H9 (cell line): ENCODE measurements at regions not wholly inside any gene's neighbourhood (a gene's known extent, or its start where the extent isn't known, plus 50 kb on each side); places are given as distances from the start of the nearest gene placed in this dataset.

Experiments used
- DNase-seq: peaks from one replicate; pipeline ENCODE4 v3.0.0-alpha.2; 2017
- H2AFZ ChIP-seq: one replicate; pipeline ENCODE4 v1.6.1; 2013; ENCODE audit warnings: mild to moderate bottlenecking, low read length, control low read depth, moderate library complexity
- H2AK5ac ChIP-seq: 2 replicates; pipeline ENCODE4 v1.6.1; 2013; ENCODE audit warnings: low read length, control low read depth, mixed read lengths; ENCODE audit not compliant: insufficient read length
- H2BK120ac ChIP-seq: one replicate; pipeline ENCODE4 v1.6.1; 2013; ENCODE audit warnings: low read depth, mild to moderate bottlenecking, low read length, control low read depth, inconsistent platforms; ENCODE audit not compliant: poor library complexity, severe bottlenecking
- H2BK12ac ChIP-seq: 2 replicates; pipeline ENCODE4 v1.6.1; 2013; ENCODE audit warnings: low read length, control low read depth, mixed read lengths, low read depth; ENCODE audit not compliant: insufficient read length
- H2BK15ac ChIP-seq: 2 replicates; pipeline ENCODE4 v1.6.1; 2013; ENCODE audit warnings: low read depth, low read length, control low read depth
- H2BK20ac ChIP-seq: one replicate; pipeline ENCODE4 v1.6.1; 2013; ENCODE audit warnings: low read depth, mild to moderate bottlenecking, low read length, control low read depth, inconsistent platforms; ENCODE audit not compliant: poor library complexity, severe bottlenecking
- H2BK5ac ChIP-seq: 2 replicates; pipeline ENCODE4 v1.6.1; 2013; ENCODE audit warnings: low read length, control low read depth, mixed read lengths; ENCODE audit not compliant: insufficient read length
- H3K14ac ChIP-seq: 2 replicates; pipeline ENCODE4 v1.6.1; 2013; ENCODE audit warnings: low read length, control low read depth; ENCODE audit not compliant: insufficient read depth
- H3K18ac ChIP-seq: 2 replicates; pipeline ENCODE4 v1.6.1; 2013; ENCODE audit warnings: low read depth, mild to moderate bottlenecking, mixed read lengths, low read length, control low read depth; ENCODE audit not compliant: insufficient read length
- H3K23ac ChIP-seq: 2 replicates; pipeline ENCODE4 v1.6.1; 2013; ENCODE audit warnings: low read length, control low read depth, mixed read lengths, low read depth; ENCODE audit not compliant: insufficient read length
- H3K23me2 ChIP-seq: 2 replicates; pipeline ENCODE4 v1.6.1; 2013; ENCODE audit warnings: low read depth, mild to moderate bottlenecking, mixed read lengths, low read length, control low read depth; ENCODE audit not compliant: insufficient read length, poor library complexity, severe bottlenecking
- H3K27ac ChIP-seq: 2 replicates; pipeline ENCODE4 v1.5.1; 2013; ENCODE audit warnings: low read length, control low read depth, mixed read lengths, low read depth; ENCODE audit not compliant: insufficient read length
- H3K27me3 ChIP-seq: 2 replicates; pipeline ENCODE4 v1.6.1; 2013; ENCODE audit warnings: low read length, control low read depth, inconsistent platforms; ENCODE audit not compliant: insufficient read depth
- H3K4ac ChIP-seq: 2 replicates; pipeline ENCODE4 v1.6.1; 2013; ENCODE audit warnings: low read depth, mild to moderate bottlenecking, control low read depth, inconsistent platforms, low read length, moderate library complexity
- H3K4me1 ChIP-seq: 2 replicates; pipeline ENCODE4 v1.6.1; 2013; ENCODE audit warnings: low read length, control low read depth, inconsistent platforms; ENCODE audit not compliant: insufficient read depth
- H3K4me2 ChIP-seq: 2 replicates; pipeline ENCODE4 v1.6.1; 2013; ENCODE audit warnings: low read length, control low read depth, mixed read lengths; ENCODE audit not compliant: insufficient read length, insufficient read depth
- H3K56ac ChIP-seq: 2 replicates; pipeline ENCODE4 v1.6.1; 2013; ENCODE audit warnings: low read depth, mild to moderate bottlenecking, mixed read lengths, low read length, control low read depth; ENCODE audit not compliant: insufficient read length
- H3K79me1 ChIP-seq: 2 replicates; pipeline ENCODE4 v1.6.1; 2013; ENCODE audit warnings: low read depth, mild to moderate bottlenecking, moderate library complexity, low read length, control low read depth, inconsistent platforms; ENCODE audit not compliant: insufficient read depth, poor library complexity, severe bottlenecking
- H3K79me2 ChIP-seq: 2 replicates; pipeline ENCODE4 v1.6.1; 2013; ENCODE audit warnings: low read length, control low read depth, inconsistent platforms; ENCODE audit not compliant: insufficient read depth
- H3K9ac ChIP-seq: 2 replicates; pipeline ENCODE4 v1.6.1; 2013; ENCODE audit warnings: low read length, control low read depth, mixed read lengths; ENCODE audit not compliant: insufficient read length; ENCODE audit errors: extremely low read depth
- H3K9me3 ChIP-seq: one replicate; pipeline ENCODE4 v1.6.1; 2013; ENCODE audit warnings: low read depth, low read length, inconsistent platforms; ENCODE audit not compliant: control insufficient read depth
- H3T11ph ChIP-seq: one replicate; pipeline ENCODE4 v1.6.1; 2013; ENCODE audit warnings: mild to moderate bottlenecking, low read length, control low read depth, inconsistent platforms
- H4K20me1 ChIP-seq: one replicate; pipeline ENCODE4 v1.6.1; 2013; ENCODE audit not compliant: control insufficient read depth, insufficient read length, insufficient read depth
- H4K5ac ChIP-seq: 2 replicates; pipeline ENCODE4 v1.6.1; 2013; ENCODE audit warnings: low read depth, mild to moderate bottlenecking, mixed read lengths, low read length, control low read depth; ENCODE audit not compliant: insufficient read length
- H4K8ac ChIP-seq: replicated peaks from 2 replicates; pipeline ENCODE4 v1.6.1; 2013; ENCODE audit warnings: low read length, control low read depth, mixed read lengths, low read depth; ENCODE audit not compliant: insufficient read length
- H4K91ac ChIP-seq: 2 replicates; pipeline ENCODE4 v1.6.1; 2013; ENCODE audit warnings: low read depth, mild to moderate bottlenecking, moderate library complexity, mixed read lengths, low read length, control low read depth; ENCODE audit not compliant: insufficient read length
- H3K27ac Mint-ChIP-seq, 3 experiments: 2 replicates in 2 of 3; 3 replicates in 1 of 3; pipeline ENCODE4 v1.8.0; 2020 to 2021; ENCODE audit warnings: mixed read lengths in 3 of 3, mild to moderate bottlenecking in 1 of 3, moderate library complexity in 1 of 3
- H3K27me3 Mint-ChIP-seq: 2 replicates; pipeline ENCODE4 v1.8.0; 2021; ENCODE audit warnings: low read depth, mild to moderate bottlenecking, moderate library complexity, mixed read lengths
- H3K36me3 Mint-ChIP-seq, 3 experiments: 2 replicates in 2 of 3; 3 replicates in 1 of 3; pipeline ENCODE4 v1.8.0; 2020 to 2021; ENCODE audit warnings: low read depth in 3 of 3, mixed read lengths in 3 of 3; ENCODE audit not compliant: insufficient read depth in 1 of 3
- H3K4me1 Mint-ChIP-seq, 2 experiments: 2 replicates each; pipeline ENCODE4 v1.8.0; 2020; ENCODE audit warnings: mixed read lengths in 2 of 2
- H3K4me3 Mint-ChIP-seq, 2 experiments: 2 replicates in 1 of 2; 3 replicates in 1 of 2; pipeline ENCODE4 v1.8.0; 2020 to 2021; ENCODE audit warnings: mild to moderate bottlenecking in 2 of 2, mixed read lengths in 2 of 2, moderate library complexity in 1 of 2
- H3K9me3 Mint-ChIP-seq, 2 experiments: 2 replicates in 1 of 2; 3 replicates in 1 of 2; pipeline ENCODE4 v1.8.0; 2020; ENCODE audit warnings: mild to moderate bottlenecking in 2 of 2, mixed read lengths in 2 of 2, moderate library complexity in 1 of 2
- WGBS: extraction: QIAGEN DNeasy Blood & Tissue Kit; methylation state at CpG from one replicate; pipeline ENCODE4 v1.1.7; 2013; ENCODE audit warnings: missing lambda C conversion rate, low lambda C conversion rate, mixed read lengths; ENCODE audit not compliant: insufficient read length; ENCODE audit errors: extremely low coverage; 5-methylcytosine and 5-hydroxymethylcytosine counted together
- TF ChIP-seq, protein P1 (sequence below): fragments of 200-600 bp; sonication (generic); conservative IDR thresholded peaks from 3 replicates; pipeline ENCODE4 v1.8.0; 2021; ENCODE audit warnings: antibody characterized with exemption, mild to moderate bottlenecking

DNA sequence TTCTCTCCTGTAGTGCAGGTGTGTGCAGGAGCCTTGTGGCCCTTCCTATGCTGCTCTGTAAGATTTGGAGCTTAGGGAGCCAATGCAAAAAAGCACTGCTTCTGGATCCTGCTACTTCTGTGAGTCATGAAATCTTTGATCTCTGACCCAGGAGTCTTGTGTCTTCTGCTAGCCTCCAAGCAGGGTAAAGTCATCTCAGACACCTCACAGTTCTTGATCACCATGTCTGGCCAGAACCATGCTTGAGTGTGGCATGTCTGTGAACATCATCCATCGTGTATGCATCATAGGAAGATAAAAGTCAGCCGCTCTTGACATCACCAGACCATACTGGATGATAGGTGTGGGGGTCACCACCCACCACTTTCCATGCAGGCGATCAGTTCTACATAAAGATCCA, 247.8 kb downstream of the RPLP1 start:
- no peaks in the 10 kb centered on the region for H4K20me1 ChIP-seq
- WGBS = no CpG with 5 or more reads among the region's 3 CpGs
- no peak overlapping the region for H3K14ac ChIP-seq
- no peak for DNase-seq
- no peak overlapping the region for H4K8ac ChIP-seq
- H3K23me2 ChIP-seq = no peaks in the 10 kb centered on the region
- H3K9me3 ChIP-seq = no peaks in the 10 kb centered on the region
- H2BK12ac ChIP-seq = no peak overlapping the region
- H3K4me3 Mint-ChIP-seq = no peak overlapping the region
- H3K27ac Mint-ChIP-seq = no peak overlapping the region
- no peaks in the 10 kb centered on the region for H3K9me3 Mint-ChIP-seq
- H3K36me3 Mint-ChIP-seq = no peaks in the 10 kb centered on the region; a peak in 2 of 7 replicates
- no peak overlapping the region for H3T11ph ChIP-seq
- H3K4ac ChIP-seq = no peak overlapping the region
- H3K23ac ChIP-seq = no peak overlapping the region
- TF ChIP-seq, protein P1, sequence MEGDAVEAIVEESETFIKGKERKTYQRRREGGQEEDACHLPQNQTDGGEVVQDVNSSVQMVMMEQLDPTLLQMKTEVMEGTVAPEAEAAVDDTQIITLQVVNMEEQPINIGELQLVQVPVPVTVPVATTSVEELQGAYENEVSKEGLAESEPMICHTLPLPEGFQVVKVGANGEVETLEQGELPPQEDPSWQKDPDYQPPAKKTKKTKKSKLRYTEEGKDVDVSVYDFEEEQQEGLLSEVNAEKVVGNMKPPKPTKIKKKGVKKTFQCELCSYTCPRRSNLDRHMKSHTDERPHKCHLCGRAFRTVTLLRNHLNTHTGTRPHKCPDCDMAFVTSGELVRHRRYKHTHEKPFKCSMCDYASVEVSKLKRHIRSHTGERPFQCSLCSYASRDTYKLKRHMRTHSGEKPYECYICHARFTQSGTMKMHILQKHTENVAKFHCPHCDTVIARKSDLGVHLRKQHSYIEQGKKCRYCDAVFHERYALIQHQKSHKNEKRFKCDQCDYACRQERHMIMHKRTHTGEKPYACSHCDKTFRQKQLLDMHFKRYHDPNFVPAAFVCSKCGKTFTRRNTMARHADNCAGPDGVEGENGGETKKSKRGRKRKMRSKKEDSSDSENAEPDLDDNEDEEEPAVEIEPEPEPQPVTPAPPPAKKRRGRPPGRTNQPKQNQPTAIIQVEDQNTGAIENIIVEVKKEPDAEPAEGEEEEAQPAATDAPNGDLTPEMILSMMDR = no peak
- no peaks in the 10 kb centered on the region for H3K4me1 ChIP-seq
- H4K5ac ChIP-seq = no peak overlapping the region
- no peak overlapping the region for H2BK120ac ChIP-seq
- no peak overlapping the region for H3K18ac ChIP-seq
- no peak overlapping the region for H4K91ac ChIP-seq
- H2BK5ac ChIP-seq = no peak overlapping the region
- no peak overlapping the region for H3K9ac ChIP-seq
- no peak overlapping the region for H2AK5ac ChIP-seq
- no peaks in the 10 kb centered on the region for H3K79me2 ChIP-seq
- H3K27ac ChIP-seq = no peak overlapping the region
- no peaks in the 10 kb centered on the region for H3K27me3 ChIP-seq
- H3K4me2 ChIP-seq = no peak overlapping the region
- no peak overlapping the region for H3K56ac ChIP-seq
- H3K79me1 ChIP-seq = no peaks in the 10 kb centered on the region
- H2BK20ac ChIP-seq = no peak overlapping the region
- H2BK15ac ChIP-seq = no peak overlapping the region
- H2AFZ ChIP-seq = no peak overlapping the region
- peaks cover 0 to 12% of the 10 kb centered on the region in 2 experiments; a peak in 2 of 4 replicates for H3K4me1 Mint-ChIP-seq
- peaks cover 2% of the 10 kb centered on the region; the same call in 1 of the 2 replicates for H3K27me3 Mint-ChIP-seq
